GM19372 (cell line): ENCODE measurements at regions not wholly inside any gene's neighbourhood (a gene's known extent, or its start where the extent isn't known, plus 50 kb on each side); places are given as distances from the start of the nearest gene placed in this dataset.

Experiments used
- ATAC-seq: cut with Tn5 transposase; IDR thresholded peaks from one replicate; pipeline ENCODE4 v1.9.1; 2021; ENCODE audit warnings: mild to moderate bottlenecking, low read depth, moderate library complexity; ENCODE audit not compliant: unreplicated experiment

GRCh38 chr17:79478841-79479240, 132.0 kb downstream of the RBFOX3 start:
- ATAC-seq: no peak

- ATAC-seq: no peak
Measured at GRCh38 chr17:79478051-79478461, 132.8 kb downstream of the RBFOX3 start.

GRCh38 chr17:79476074-79476652, 134.7 kb downstream of the RBFOX3 start:
- no peak for ATAC-seq

- ATAC-seq: no peak
Measured at GRCh38 chr17:79473876-79474440, 136.9 kb downstream of the RBFOX3 start.

GRCh38 chr17:79473111-79473875, 137.6 kb downstream of the RBFOX3 start:
- no peak for ATAC-seq

GRCh38 chr17:79470754-79471153, 140.1 kb downstream of the RBFOX3 start:
- ATAC-seq: no peak

GRCh38 chr17:79469646-79470045, 141.2 kb downstream of the RBFOX3 start:
- no peak for ATAC-seq

GRCh38 chr17:79468183-79468944, 142.5 kb downstream of the RBFOX3 start:
- ATAC-seq: no peak

GRCh38 chr17:79466562-79467350, 144.1 kb downstream of the RBFOX3 start:
- no peak for ATAC-seq

GRCh38 chr17:79465681-79466025, 145.2 kb downstream of the RBFOX3 start:
- ATAC-seq: no peak

- ATAC-seq: no peak
Measured at GRCh38 chr17:79465011-79465680, 145.7 kb downstream of the RBFOX3 start.

- no peak for ATAC-seq
Measured at GRCh38 chr17:79464318-79465010, 146.4 kb downstream of the RBFOX3 start.

- no peak for ATAC-seq
Measured at GRCh38 chr17:79463421-79464317, 147.2 kb downstream of the RBFOX3 start.

- ATAC-seq: no peak
Measured at GRCh38 chr17:79461041-79461440, 149.8 kb downstream of the RBFOX3 start.

GRCh38 chr17:79459846-79460245, 151.0 kb downstream of the RBFOX3 start:
- ATAC-seq: no peak

GRCh38 chr17:79459003-79459655, 151.7 kb downstream of the RBFOX3 start:
- ATAC-seq: no peak

GRCh38 chr17:79458356-79458755, 152.5 kb downstream of the RBFOX3 start:
- ATAC-seq: no peak

- no peak for ATAC-seq
Measured at GRCh38 chr17:79457889-79458288, 153.0 kb downstream of the RBFOX3 start.
